GM18508 (cell line): ENCODE measurements at regions not wholly inside any gene's neighbourhood (a gene's known extent, or its start where the extent isn't known, plus 50 kb on each side); places are given as distances from the start of the nearest gene placed in this dataset.

Experiments used
- ATAC-seq: cut with Tn5 transposase; IDR thresholded peaks from one replicate; pipeline ENCODE4 v1.9.1; 2021; ENCODE audit warnings: moderate number of reproducible peaks; ENCODE audit not compliant: insufficient read depth, unreplicated experiment

GRCh38 chr4:124579896-124580295, 132.6 kb downstream of the ANKRD50 start:
- no peak for ATAC-seq

- no peak for ATAC-seq
Observed at GRCh38 chr4:124583797-124584196, 128.7 kb downstream of the ANKRD50 start.

GRCh38 chr4:124589786-124590185, 122.7 kb downstream of the ANKRD50 start:
- ATAC-seq = no peak

- no peak for ATAC-seq
Observed at GRCh38 chr4:124590480-124590879, 122.1 kb downstream of the ANKRD50 start.

GRCh38 chr4:124591637-124592036, 120.9 kb downstream of the ANKRD50 start:
- no peak for ATAC-seq

GRCh38 chr4:124593494-124593893, 119.0 kb downstream of the ANKRD50 start:
- ATAC-seq = no peak

- ATAC-seq = no peak
Observed at GRCh38 chr4:124594945-124595344, 117.6 kb downstream of the ANKRD50 start.

GRCh38 chr4:124596816-124597215, 115.7 kb downstream of the ANKRD50 start:
- no peak for ATAC-seq

- ATAC-seq = no peak
Observed at GRCh38 chr4:124610211-124610610, 102.3 kb downstream of the ANKRD50 start.
